CD4-positive, alpha-beta T cell treated with Interleukin-4 for 1 hour (primary cell): ENCODE measurements at regions not wholly inside any gene's neighbourhood (a gene's known extent, or its start where the extent isn't known, plus 50 kb on each side); places are given as distances from the start of the nearest gene placed in this dataset.
"Not testable (repeated sequence)": the region's sequence is repeated elsewhere in the genome, so short reads cannot be mapped to it uniquely, and the experiment has no call there.

Experiments
- DNase-seq, 2 donors: peaks; one replicate each; pipeline ENCODE4 v3.0.0-alpha.2; 2020 to 2022

- DNase-seq: no peak
These were observed 140.7 kb upstream of the FAM78B start for GRCh38 chr1:166307261-166308188.

- DNase-seq: not testable (repeated sequence)
These were observed 149.5 kb upstream of the FAM78B start for GRCh38 chr1:166316306-166316705.

GRCh38 chr1:166322470-166322869 is 155.7 kb upstream of the FAM78B start:
- no peak for DNase-seq

- DNase-seq: no peak
These were observed 161.1 kb upstream of the FAM78B start for GRCh38 chr1:166327886-166328285.

- no peak for DNase-seq
These were observed 162.2 kb upstream of the FAM78B start for GRCh38 chr1:166328956-166329355.

- no peak for DNase-seq
These were observed 163.3 kb upstream of the FAM78B start for GRCh38 chr1:166330096-166330495.

GRCh38 chr1:166338105-166338504 is 171.3 kb upstream of the FAM78B start:
- no peak for DNase-seq

- no peak for DNase-seq
These were observed 173.9 kb upstream of the FAM78B start for GRCh38 chr1:166340709-166341108.

- DNase-seq: no peak
These were observed 176.5 kb upstream of the FAM78B start for GRCh38 chr1:166343276-166343675.

- DNase-seq: no peak
These were observed 183.7 kb upstream of the FAM78B start for GRCh38 chr1:166350490-166350889.

- DNase-seq: no peak
These were observed 184.9 kb upstream of the FAM78B start for GRCh38 chr1:166351676-166352075.

- DNase-seq: no peak
These were observed 186.4 kb upstream of the FAM78B start for GRCh38 chr1:166353213-166353612.

GRCh38 chr1:166354406-166354805 is 187.6 kb upstream of the FAM78B start:
- DNase-seq: no peak

- DNase-seq: no peak
These were observed 198.3 kb upstream of the FAM78B start for GRCh38 chr1:166365081-166365480.

- no peak for DNase-seq
These were observed 201.2 kb upstream of the FAM78B start for GRCh38 chr1:166368030-166368429.

- no peak for DNase-seq
These were observed 211.1 kb upstream of the FAM78B start for GRCh38 chr1:166377896-166378295.

GRCh38 chr1:166378805-166379204 is 212.0 kb upstream of the FAM78B start:
- DNase-seq: no peak

- no peak for DNase-seq
These were observed 212.6 kb upstream of the FAM78B start for GRCh38 chr1:166379447-166379846.

- DNase-seq: no peak
These were observed 216.3 kb upstream of the FAM78B start for GRCh38 chr1:166383137-166383536.

GRCh38 chr1:166383635-166384346 is 217.0 kb upstream of the FAM78B start:
- no peak for DNase-seq

- DNase-seq: no peak
These were observed 218.1 kb upstream of the FAM78B start for GRCh38 chr1:166384948-166385347.

- DNase-seq: no peak
These were observed 223.7 kb upstream of the FAM78B start for GRCh38 chr1:166390366-166391033.

- DNase-seq: no peak
These were observed 224.7 kb upstream of the FAM78B start for GRCh38 chr1:166391279-166392066.
